NCI-H748 (cell line): ENCODE measurements at regions not wholly inside any gene's neighbourhood (a gene's known extent, or its start where the extent isn't known, plus 50 kb on each side); places are given as distances from the start of the nearest gene placed in this dataset.
A peak's percentile ranks its signal among the peaks of the same experiment; 100 is the strongest.
"Not testable (repeated sequence)": the region's sequence is repeated elsewhere in the genome, so short reads cannot be mapped to it uniquely, and the experiment has no call there.

ENCODE experiments used
- DNase-seq: peaks from one replicate; lab custom pipeline; 2025; ENCODE audit not compliant: unreplicated experiment; lab: John Stamatoyannopoulos, UW

- DNase-seq, result no peak
Measured at GRCh38 chr6:82507112-82507511, 143.5 kb downstream of the TPBG start.

- DNase-seq, result no peak
Measured at GRCh38 chr6:82511546-82511945, 147.9 kb downstream of the TPBG start.

- DNase-seq, result not testable (repeated sequence)
Measured at GRCh38 chr6:82517896-82518295, 154.3 kb downstream of the TPBG start.

DNA sequence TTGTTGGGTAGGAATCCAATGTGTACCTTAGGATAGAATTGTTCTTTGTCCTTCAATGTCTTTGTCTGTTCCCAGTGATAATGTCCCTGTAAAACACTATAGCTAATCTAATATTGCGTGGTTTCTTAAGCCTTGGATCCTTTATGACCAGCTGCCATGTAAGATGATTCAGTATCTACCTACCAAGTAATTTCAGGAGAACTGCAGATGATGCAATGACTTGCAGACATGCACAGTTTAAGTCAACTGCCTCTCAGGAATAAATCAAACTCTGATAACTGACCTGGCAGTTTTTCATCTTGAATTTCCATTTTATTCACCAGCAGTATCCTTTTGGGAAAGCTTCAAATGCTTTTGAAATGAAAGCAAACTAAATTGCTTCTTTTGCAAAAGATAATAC, 157.8 kb downstream of the TPBG start:
- DNase-seq, result no peak

- no peak for DNase-seq
Measured at GRCh38 chr6:82521861-82522260, 158.2 kb downstream of the TPBG start.

DNA sequence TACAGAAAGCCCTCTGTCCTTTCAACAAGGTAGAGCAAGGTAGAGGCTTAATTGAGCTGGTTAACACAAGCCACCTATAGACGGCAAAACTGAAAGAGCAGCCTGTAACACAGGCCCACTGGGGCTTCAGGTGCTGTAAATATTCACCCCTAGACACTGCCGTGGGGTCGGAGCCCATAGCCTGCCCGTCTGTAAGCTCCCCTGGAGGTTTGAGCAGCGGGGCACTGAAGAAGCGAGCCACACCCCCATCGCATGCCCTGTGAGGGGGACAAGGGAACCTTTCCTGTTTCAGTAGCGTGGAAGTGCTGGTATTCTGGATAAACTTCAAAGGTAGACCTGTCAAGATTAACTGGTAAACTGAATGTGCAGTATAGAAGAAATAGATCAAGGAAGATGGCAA, 160.4 kb downstream of the TPBG start:
- DNase-seq, result no peak

DNA sequence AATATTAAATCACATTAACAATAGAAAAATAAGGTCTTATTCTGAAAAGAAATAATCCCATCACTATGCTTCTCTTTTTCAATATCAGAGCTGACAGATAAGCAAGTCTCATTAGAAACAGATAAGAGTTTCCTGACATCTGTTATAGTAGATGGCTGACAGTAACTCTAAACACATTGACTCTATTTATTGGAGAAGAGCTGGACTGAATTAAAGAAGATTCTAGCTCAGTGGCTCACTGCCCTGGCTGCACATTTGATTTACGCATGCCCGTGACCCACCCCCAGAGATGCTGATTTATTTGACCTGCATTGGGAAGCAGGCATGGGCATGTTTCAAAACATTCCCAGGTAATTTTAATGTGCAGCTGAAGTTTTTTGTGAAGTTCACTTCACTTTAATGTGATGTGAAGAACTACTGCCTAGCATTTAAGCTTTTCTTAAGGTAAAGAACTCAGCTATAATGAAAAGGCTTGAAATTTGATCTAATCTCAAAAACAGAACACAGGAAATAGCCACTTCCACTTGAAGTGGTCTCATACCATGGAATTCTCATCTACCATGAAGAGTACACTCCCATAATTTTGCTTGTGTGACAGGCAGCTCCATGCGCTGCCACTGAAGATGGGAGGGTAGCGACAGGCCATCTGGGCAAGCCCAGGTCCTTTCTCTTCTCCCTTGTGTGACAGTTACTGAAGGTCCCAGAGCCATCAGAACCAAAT, 162.3 kb downstream of the TPBG start:
- peak; percentile 87 for DNase-seq

- not testable (repeated sequence) for DNase-seq
Measured at GRCh38 chr6:82529960-82530460, 166.4 kb downstream of the TPBG start.

GRCh38 chr6:82534876-82535275, 171.3 kb downstream of the TPBG start:
- no peak for DNase-seq

GRCh38 chr6:82549480-82549879, 185.9 kb downstream of the TPBG start:
- not testable (repeated sequence) for DNase-seq

GRCh38 chr6:82551311-82551710, 187.7 kb downstream of the TPBG start:
- not testable (repeated sequence) for DNase-seq

DNA sequence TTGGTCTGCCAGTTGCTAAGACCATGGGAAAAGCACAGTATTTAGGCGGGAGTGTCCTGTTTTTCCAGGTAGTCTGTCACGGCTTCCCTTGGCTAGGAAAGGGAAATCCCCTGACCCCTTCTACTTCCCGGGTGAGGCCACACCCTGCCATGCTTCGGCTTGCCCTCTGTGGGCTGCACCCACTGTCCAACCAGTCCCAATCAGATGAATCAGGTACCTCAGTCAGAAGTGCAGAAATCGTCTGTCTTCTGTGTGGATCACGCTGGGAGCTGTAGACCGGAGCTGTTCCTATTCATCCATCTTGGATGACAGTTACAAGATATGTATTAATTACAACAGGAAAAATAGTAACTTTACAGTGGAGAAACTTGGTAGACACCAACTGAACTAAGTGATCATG, 188.2 kb downstream of the TPBG start:
- DNase-seq, result no peak

- no peak for DNase-seq
Measured at GRCh38 chr6:82553863-82554531, 190.4 kb downstream of the TPBG start.

DNA sequence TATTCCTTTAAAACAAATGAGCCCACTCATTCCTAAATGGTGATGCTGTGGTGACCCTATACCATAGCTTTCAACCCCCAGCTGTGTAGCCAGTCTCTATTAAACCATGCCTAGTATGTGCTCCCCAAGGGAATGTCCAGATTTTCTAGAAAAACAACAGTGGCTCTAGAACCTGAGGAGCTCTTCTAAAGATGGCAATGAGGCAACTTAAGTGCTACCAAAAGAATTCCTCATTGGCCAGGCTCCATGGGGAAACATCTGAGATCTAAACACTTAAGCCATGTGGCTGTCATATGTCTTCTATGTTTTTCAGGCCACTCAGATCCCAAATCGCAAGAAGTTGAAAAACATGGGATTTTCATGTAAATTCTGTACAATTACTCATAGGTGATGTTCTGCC, 191.0 kb downstream of the TPBG start:
- no peak for DNase-seq

GRCh38 chr6:82555801-82556200, 192.2 kb downstream of the TPBG start:
- no peak for DNase-seq

DNA sequence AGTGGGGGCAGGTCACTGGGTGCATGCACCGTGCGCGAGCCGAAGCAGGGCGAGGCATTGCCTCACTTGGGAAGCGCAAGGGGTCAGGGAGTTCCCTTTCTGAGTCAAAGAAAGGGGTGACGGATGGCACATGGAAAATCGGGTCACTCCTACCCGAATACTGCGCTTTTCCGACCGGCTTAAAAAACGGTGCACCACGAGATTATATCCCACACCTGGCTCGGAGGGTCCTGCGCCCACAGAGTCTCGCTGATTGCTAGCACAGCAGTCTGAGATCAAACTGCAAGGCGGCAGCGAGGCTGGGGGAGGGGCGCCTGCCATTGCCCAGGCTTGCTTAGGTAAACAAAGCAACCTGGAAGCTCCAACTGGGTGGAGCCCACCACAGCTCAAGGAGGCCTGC, 194.9 kb downstream of the TPBG start:
- not testable (repeated sequence) for DNase-seq

DNA sequence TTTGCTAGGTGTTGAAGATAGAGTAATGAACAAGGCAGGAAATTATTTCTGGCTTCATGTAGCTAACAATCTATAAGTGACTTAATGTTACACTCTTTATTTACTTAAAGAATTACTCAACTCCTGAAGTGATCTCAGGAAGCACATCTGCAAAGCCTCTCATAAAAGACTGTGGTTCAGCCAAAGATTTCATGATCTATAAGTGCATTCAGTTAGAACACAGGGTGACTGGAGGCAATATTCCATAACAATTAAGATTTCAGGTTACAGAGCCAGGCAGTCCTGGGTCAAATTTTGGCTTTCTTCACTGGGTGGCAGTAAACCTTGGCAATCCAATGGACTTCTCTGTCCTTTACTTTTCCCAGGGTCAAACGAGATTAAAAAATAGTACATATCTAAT, 204.0 kb downstream of the TPBG start:
- DNase-seq, result no peak

GRCh38 chr6:82568290-82568993, 204.8 kb downstream of the TPBG start:
- DNase-seq, result peak; percentile 87

- peak; percentile 79 for DNase-seq
Measured at GRCh38 chr6:82569022-82569421, 205.4 kb downstream of the TPBG start.

DNA sequence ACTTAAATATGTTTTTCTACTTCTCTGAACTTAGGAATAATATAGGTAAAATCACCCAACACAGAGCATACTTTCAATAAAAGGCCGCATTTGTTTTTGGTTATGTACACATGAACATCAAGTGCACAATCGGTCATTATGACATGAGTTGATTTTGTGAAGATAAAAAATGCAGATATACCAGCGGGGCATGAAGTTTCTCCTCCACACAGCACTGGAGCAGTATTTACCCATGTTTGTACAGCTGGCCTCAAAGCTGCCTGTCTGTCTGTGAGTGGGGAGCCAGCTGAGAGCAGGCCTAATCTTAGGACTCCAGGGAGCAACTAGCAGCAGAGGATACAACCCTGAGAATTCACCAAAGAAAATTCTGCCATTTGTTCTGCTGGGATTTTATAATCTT, 206.5 kb downstream of the TPBG start:
- peak; percentile 98 for DNase-seq

DNA sequence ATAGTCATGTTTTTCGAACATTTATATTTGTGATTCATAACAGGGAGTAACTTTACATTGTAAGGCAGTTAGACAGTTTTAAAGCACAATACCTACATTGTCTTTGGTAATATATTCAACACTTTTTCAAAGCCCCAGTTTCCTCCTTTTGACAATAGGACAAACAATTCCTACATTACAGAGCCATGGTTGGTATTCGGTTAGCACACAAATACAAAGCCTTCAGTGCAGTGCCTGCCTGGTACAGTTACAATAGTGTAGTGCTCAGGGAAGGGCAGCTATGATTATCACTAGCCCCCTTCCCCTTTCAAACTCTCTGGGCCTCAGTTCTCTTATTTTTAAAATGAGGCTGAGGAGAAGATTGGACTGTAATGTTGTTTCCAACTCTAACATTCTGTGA, 207.8 kb downstream of the TPBG start:
- peak; percentile 32 for DNase-seq
